Memory B cell (primary cell): ENCODE measurements at regions not wholly inside any gene's neighbourhood (a gene's known extent, or its start where the extent isn't known, plus 50 kb on each side); places are given as distances from the start of the nearest gene placed in this dataset.

Experiments used
- ATAC-seq: fragments of 150-1000 bp; cut with Tn5 transposase; 2 replicates; pipeline ENCODE4 v1.10.0; 2021; ENCODE audit warnings: low read depth, mild to moderate bottlenecking, moderate library complexity
- DNase-seq, 2 donors: peaks; one replicate each; pipeline ENCODE4 v3.0.0; 2022; ENCODE audit warnings: low spot score in 2 of 2
- H3K27ac Mint-ChIP-seq: one replicate; pipeline ENCODE4 v1.8.0; 2022; ENCODE audit warnings: mild to moderate bottlenecking, moderate library complexity, mixed read lengths
- H3K27me3 Mint-ChIP-seq: one replicate; pipeline ENCODE4 v1.8.0; 2022; ENCODE audit warnings: mixed read lengths
- H3K36me3 Mint-ChIP-seq: one replicate; pipeline ENCODE4 v1.8.0; 2022; ENCODE audit warnings: mild to moderate bottlenecking, mixed read lengths
- H3K4me1 Mint-ChIP-seq: one replicate; pipeline ENCODE4 v1.8.0; 2022; ENCODE audit warnings: mixed read lengths
- H3K4me3 Mint-ChIP-seq: one replicate; pipeline ENCODE4 v1.8.0; 2022; ENCODE audit warnings: mild to moderate bottlenecking, moderate library complexity, mixed read lengths
- H3K9me3 Mint-ChIP-seq: one replicate; pipeline ENCODE4 v1.8.0; 2022; ENCODE audit warnings: mixed read lengths

DNA sequence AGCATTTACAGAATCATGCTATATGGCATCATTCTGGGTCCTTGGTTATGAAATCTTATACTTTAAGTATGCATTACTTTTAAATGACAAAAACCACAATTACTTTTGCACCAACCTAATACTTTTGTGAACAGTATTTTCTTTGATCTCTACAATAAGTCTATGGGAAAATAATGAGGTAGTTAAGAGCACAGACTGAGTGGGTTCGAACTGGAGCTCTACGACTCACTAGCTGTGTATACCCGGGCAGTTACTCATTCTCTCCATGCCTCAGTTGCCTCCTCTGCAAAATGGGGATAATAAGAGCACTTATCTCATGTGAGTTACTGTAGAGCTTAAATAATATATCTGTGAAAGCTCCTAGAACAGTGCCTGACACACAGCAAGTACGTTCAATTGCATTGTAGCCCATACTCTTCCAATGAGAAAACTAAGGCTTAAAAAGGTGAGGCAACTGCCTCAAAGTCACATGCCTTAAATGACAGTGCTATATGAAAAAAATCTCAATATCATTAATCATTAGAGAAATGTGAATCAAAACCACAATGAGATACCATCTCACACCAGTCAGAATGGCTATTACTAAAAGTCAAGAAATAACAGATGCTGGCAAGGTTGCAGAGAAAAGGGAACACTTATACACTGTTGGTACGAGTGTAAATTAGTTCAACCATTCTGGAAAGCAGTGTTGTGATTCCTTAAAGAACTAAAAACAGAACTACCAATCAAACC is 151.5 kb downstream of the CHIC2 start:
- Mint-ChIP-seq H3K36me3 (no peaks in the 10 kb centered on the region), H3K27ac (no peak overlapping the region), H3K27me3 (peaks cover 7% of the 10 kb centered on the region), H3K4me3 (no peak overlapping the region), H3K4me1 (peaks cover 7% of the 10 kb centered on the region), H3K9me3 (no peaks in the 10 kb centered on the region)
- ATAC-seq, result no peak
- no peak for DNase-seq

DNA sequence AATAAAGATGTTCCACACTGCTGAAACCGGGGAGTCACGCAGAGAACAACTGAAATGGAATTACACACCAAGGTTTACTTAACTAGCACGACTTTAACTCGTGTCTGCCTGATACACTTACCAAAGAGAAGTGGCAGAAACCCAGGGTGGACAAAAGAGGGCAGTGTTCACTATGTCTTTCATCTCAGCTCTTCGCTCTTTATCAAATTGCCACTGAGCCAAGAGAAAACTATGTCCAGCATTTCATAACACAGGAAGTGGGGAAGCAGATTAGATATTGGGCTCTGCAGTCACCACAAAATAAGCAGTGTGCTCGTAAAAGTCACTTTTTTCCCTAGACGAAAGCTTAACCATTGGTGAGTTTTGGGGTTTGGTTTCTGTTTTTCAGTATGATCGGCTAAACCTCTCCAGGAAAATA is 155.7 kb downstream of the CHIC2 start:
- peaks cover 15% of the 10 kb centered on the region for H3K27me3 Mint-ChIP-seq
- H3K27ac Mint-ChIP-seq, result no peak overlapping the region
- ATAC-seq, result peak; percentile 45
- no peak for DNase-seq
- H3K9me3 Mint-ChIP-seq, result no peaks in the 10 kb centered on the region
- peaks cover 13% of the 10 kb centered on the region for H3K4me1 Mint-ChIP-seq
- no peaks in the 10 kb centered on the region for H3K36me3 Mint-ChIP-seq
- no peak overlapping the region for H3K4me3 Mint-ChIP-seq

DNA sequence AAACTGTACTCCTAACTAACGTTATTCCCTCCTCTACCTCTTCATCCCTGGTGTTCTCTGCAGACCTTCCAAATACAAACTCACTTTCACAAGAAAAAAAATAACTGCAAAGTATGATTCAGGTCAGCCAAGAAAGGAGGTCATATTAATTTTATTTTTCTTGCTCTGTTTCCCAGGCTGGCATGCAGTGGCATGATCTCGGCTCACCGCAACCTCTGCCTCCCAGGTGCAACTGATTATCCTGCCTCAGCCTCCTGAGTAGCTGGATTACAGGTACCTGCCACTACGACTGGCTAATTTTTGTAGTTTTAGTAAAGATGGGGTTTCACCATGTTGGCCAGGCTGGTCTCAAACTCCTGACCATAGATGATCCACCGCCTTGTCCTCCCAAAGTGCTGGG is 156.6 kb downstream of the CHIC2 start:
- Mint-ChIP-seq H3K27me3 (peaks cover 19% of the 10 kb centered on the region), H3K4me3 (no peak overlapping the region), H3K27ac (no peak overlapping the region), H3K36me3 (no peaks in the 10 kb centered on the region), H3K4me1 (peaks cover 13% of the 10 kb centered on the region), H3K9me3 (no peaks in the 10 kb centered on the region)
- ATAC-seq, result no peak
- no peak for DNase-seq

DNA sequence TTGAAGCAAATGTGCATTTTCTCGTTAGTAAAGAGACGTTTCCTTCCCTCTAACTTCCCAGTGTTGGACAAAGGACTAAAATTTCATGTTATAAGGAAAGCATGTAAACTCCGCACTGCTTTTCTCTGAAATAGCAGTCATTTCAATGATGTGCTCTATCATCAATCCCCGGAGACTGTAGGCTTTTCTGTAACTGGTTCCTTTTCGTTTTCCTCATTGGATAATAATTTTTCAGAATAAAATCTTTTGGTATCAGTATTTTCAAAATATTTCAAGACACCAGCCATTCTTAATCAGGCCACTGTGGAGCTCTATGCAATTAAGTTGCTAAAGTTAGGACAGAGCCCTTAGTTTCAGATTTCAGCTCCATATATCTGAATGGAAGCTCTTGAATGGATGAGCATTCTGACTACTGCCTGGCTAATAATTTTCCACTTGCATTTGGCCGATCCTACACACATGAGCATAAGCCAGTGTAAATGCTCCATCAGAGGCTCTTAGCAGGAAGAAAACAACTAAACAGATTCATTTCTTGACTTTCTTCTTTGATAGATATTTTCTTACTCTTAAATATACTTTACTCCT is 157.7 kb downstream of the CHIC2 start:
- Mint-ChIP-seq H3K36me3 (no peaks in the 10 kb centered on the region), H3K4me1 (peaks cover 13% of the 10 kb centered on the region), H3K27ac (no peak overlapping the region), H3K27me3 (peaks cover 19% of the 10 kb centered on the region), H3K4me3 (no peak overlapping the region), H3K9me3 (no peaks in the 10 kb centered on the region)
- no peak for ATAC-seq
- no peak for DNase-seq

DNA sequence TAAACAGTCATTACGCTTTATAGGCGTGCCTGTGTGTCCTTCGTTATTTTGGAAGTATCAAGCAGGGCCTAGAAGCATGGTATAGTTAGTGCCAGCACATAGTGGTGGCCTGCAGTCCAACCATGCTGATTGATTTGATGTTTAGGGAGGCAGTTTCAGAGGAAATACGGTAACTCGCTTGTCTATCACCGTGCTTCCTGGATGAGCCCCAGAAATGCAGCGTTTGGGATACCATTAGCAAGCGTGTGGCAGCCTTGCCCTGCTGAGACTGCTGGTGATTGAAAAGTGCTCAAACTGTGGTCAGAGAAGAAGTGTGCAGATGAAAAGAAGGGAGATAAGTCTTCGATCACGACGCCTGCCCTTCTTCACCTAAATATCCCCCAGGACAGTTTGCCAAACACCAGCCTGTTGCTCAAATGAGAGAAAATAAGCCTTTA is 158.4 kb downstream of the CHIC2 start:
- peaks cover 23% of the 10 kb centered on the region for H3K27me3 Mint-ChIP-seq
- no peak for DNase-seq
- H3K4me1 Mint-ChIP-seq, result peaks cover 18% of the 10 kb centered on the region
- peak overlapping the region; percentile 1 for H3K4me3 Mint-ChIP-seq
- H3K9me3 Mint-ChIP-seq, result no peaks in the 10 kb centered on the region
- H3K36me3 Mint-ChIP-seq, result no peaks in the 10 kb centered on the region
- no peak for ATAC-seq
- H3K27ac Mint-ChIP-seq, result no peak overlapping the region

DNA sequence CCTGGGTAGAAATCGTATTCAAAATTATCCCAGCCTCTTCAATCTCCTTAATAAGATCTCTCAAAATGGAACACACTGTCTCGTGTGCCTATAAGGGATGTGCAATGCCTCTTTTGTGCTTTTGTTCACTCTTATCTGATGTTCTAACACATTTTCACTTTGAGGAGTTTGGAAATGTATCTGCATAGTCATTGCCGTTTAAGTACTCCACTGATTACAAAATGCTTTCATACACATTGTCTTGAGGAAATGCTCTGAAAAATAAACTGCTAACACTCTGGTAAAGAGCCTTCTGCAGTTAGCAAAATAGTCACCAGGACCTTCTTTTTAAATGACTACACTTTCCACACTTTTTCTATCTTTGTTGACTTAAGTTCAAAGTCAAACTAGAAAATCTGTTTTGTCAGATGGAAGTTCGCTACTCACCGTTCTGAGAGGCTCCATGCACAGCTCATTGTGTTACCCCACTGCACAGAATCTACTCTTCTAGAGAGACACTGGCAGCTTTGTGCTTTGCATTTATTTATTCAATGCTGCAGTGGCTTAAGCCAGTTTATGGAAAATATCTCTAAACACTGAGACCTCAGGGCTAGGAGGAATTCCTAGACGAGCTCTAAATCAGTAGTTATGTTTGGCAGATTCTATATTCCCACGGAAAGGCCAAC is 159.0 kb downstream of the CHIC2 start:
- ATAC-seq (no peak), DNase-seq (no peak)
- no peak overlapping the region for H3K4me3 Mint-ChIP-seq
- H3K4me1 Mint-ChIP-seq, result peaks cover 18% of the 10 kb centered on the region
- H3K36me3 Mint-ChIP-seq, result no peaks in the 10 kb centered on the region
- peaks cover 28% of the 10 kb centered on the region for H3K27me3 Mint-ChIP-seq
- no peaks in the 10 kb centered on the region for H3K9me3 Mint-ChIP-seq
- H3K27ac Mint-ChIP-seq, result no peak overlapping the region

DNA sequence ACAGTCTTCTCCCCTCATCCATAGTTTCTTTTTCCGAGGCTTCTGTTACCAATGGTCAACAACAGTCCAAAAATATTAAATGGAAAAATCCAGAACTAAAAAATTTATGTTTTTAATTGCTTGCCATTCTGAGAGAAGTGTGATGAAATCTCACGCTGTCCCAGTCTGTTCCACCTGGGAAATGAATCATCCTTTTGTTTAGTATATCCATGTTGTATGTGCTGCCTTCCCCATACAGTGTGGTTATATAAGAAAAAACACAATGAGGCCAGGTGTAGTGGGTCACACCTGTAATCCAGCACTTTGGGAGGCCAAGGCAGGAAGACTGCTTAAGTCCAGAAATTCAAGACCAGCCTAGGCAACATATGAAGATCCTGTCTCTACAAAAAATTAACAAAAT is 161.6 kb downstream of the CHIC2 start:
- ATAC-seq, result no peak
- H3K4me1 Mint-ChIP-seq, result peaks cover 14% of the 10 kb centered on the region
- H3K9me3 Mint-ChIP-seq, result no peaks in the 10 kb centered on the region
- no peak overlapping the region for H3K4me3 Mint-ChIP-seq
- no peak overlapping the region for H3K27ac Mint-ChIP-seq
- DNase-seq, result no peak
- H3K36me3 Mint-ChIP-seq, result no peaks in the 10 kb centered on the region
- H3K27me3 Mint-ChIP-seq, result peaks cover 27% of the 10 kb centered on the region

DNA sequence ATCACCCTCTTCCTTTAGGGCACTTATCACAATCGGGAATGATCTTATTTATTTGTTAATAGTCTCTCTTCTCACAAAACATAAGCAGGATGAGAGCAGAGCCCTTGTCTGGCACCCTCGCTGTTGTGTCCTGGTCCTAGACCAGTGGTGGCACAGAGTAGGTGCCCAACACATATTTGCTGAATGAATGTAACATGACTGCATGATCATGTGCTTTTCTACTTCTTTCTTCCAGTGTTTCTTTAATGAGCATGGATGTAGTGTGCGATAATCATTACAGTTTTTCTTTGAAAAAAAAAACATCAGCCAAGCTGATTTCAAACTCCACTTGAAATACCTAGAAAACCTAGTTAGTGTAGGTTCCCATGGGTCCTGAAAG is 164.1 kb downstream of the CHIC2 start:
- ATAC-seq (no peak), DNase-seq (no peak)
- peaks cover 19% of the 10 kb centered on the region for H3K27me3 Mint-ChIP-seq
- H3K4me1 Mint-ChIP-seq, result peaks cover 6% of the 10 kb centered on the region
- H3K9me3 Mint-ChIP-seq, result no peaks in the 10 kb centered on the region
- no peak overlapping the region for H3K4me3 Mint-ChIP-seq
- no peaks in the 10 kb centered on the region for H3K36me3 Mint-ChIP-seq
- H3K27ac Mint-ChIP-seq, result no peak overlapping the region

DNA sequence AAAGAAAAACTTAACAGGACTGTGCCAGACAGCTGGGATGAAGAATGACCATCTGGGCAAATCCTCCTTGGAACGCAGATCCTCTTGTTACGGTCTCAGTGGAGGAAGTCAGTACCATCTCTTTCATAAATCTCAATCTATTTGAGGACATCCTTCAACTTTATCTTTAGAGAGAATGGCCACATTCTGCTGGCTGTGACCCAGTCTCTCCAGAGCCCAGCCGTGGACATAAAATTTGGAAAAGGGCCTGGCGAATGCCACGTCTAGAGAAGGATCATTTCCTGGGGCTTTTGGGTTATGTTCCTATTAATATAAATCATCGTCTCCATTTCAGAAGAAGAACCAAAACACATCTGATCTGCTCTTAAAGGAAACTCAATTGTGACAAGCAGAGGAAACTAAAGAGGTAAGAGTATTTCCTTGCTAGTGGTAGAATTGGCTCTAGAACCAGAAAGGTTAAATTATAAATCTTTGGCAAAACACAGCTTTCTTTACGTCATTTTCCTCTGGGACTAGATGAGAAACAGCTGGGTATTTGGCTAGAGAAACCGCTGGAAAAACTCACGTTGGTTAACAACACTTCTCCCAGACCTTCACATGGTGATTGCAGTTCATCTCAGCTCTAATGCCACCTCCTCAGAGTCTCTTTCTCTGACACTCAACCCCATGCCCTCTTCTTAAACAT is 164.7 kb downstream of the CHIC2 start:
- H3K36me3 Mint-ChIP-seq, result no peaks in the 10 kb centered on the region
- H3K4me3 Mint-ChIP-seq, result no peak overlapping the region
- H3K4me1 Mint-ChIP-seq, result peaks cover 5% of the 10 kb centered on the region
- no peak overlapping the region for H3K27ac Mint-ChIP-seq
- peaks cover 17% of the 10 kb centered on the region for H3K27me3 Mint-ChIP-seq
- no peak for DNase-seq
- ATAC-seq, result no peak
- H3K9me3 Mint-ChIP-seq, result no peaks in the 10 kb centered on the region

DNA sequence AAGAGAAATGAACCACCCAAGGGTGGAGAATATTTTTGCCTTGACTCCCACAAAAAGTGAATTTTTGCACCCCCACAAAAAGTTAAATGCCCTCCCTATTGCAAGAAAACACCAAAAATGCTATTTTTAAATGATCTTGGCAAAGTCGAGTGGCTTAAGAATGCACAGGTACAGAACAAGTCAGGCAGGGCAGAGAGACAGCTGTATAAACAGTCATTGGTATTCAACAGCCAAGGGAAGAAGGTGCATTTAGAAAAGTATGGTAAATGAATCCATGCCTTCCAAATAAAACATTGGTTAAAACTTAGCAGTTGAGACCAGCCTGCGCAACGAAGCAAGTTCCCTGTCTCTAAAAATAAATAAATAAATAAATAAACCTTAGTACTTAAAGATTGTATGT is 169.3 kb downstream of the CHIC2 start:
- ATAC-seq (no peak), DNase-seq (no peak)
- H3K27me3 Mint-ChIP-seq, result peaks cover 8% of the 10 kb centered on the region
- H3K9me3 Mint-ChIP-seq, result no peaks in the 10 kb centered on the region
- peaks cover 2% of the 10 kb centered on the region for H3K4me1 Mint-ChIP-seq
- H3K4me3 Mint-ChIP-seq, result no peak overlapping the region
- no peak overlapping the region for H3K27ac Mint-ChIP-seq
- no peaks in the 10 kb centered on the region for H3K36me3 Mint-ChIP-seq

DNA sequence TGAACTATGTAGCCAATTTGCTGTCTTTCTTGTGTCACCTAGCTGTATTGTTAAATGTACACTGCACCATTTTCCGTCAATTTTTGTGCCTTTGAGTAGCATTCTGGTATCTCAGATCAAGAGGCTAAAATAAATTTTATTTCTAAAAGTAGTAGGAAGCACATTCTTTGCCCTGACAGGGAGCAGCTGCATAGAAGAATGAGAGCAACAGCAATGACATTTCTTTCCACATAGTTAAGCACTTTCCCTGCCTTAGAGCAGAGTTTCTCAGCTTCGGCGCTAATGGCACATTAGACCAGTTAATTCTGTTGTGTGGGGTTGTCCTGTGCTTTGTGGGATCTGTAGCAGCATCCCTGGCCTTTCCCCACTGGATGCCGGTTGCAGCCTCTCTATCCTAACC is 173.9 kb downstream of the CHIC2 start:
- no peak for ATAC-seq
- no peak overlapping the region for H3K27ac Mint-ChIP-seq
- no peak for DNase-seq
- H3K4me1 Mint-ChIP-seq, result peaks cover 2% of the 10 kb centered on the region
- H3K4me3 Mint-ChIP-seq, result no peak overlapping the region
- H3K36me3 Mint-ChIP-seq, result no peaks in the 10 kb centered on the region
- peaks cover 5% of the 10 kb centered on the region for H3K27me3 Mint-ChIP-seq
- no peaks in the 10 kb centered on the region for H3K9me3 Mint-ChIP-seq

DNA sequence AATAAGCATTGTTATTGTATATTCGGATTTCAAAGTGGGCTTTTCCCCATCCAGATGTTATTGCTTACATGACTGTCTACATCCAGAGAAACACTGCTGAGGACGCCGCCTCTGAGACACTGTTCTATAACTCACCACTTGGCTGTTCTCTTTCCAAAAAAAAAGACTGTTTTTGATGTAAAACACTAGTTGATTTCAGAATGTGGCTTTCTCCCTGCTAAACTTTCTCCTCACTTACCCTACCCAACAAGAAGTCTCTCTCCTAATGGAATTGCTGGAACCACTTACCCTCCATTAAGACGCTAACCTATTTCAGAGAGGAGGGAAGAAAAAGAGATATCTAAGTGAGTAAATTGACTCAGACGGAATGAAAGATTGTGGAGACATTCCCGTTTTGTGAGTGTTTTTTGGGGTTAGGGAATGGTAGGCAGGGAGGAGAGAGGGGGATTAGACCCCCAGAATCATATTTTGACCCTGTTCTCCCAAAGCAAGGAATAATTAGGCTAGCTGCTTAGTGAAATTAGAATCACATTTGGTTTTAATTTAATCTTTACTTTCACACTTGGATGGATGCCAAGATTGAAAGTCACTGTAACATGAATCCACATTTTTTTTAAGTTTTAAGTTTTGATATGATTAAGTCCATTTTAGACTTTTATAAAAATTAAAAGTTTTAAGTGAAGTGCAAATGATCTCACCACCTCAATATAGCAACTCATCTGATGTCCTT is 174.9 kb downstream of the CHIC2 start:
- no peak for ATAC-seq

DNA sequence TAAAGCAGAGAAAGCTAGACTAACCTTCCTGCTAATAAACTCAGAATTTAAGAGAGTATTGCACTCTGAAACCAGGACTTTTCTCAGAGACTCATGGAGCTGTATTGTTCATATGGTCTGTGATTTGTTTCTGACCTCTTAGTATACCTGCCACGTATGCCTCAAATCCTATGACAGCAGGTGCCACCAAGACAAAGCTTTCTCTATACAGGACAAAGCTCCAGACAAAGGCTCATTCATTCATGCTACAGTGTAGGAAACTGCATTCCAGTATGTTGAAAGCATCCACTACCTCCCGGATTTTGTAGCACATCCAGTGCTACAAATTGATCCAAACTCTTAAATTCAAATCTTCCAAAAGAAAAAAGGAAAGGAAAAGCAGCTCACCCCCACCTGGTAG is 178.3 kb downstream of the CHIC2 start:
- H3K36me3 Mint-ChIP-seq, result no peaks in the 10 kb centered on the region
- ATAC-seq, result no peak
- H3K27me3 Mint-ChIP-seq, result peaks cover 1% of the 10 kb centered on the region
- DNase-seq, result no peak
- H3K9me3 Mint-ChIP-seq, result peaks cover 5% of the 10 kb centered on the region
- H3K4me1 Mint-ChIP-seq, result peaks cover 2% of the 10 kb centered on the region
- H3K27ac Mint-ChIP-seq, result no peak overlapping the region
- H3K4me3 Mint-ChIP-seq, result no peak overlapping the region

More for the DNA sequence above, 174.9 kb downstream of the CHIC2 start:
- H3K4me1 Mint-ChIP-seq, result peaks cover 2% of the 10 kb centered on the region
- no peak overlapping the region for H3K4me3 Mint-ChIP-seq
- peaks cover 5% of the 10 kb centered on the region for H3K27me3 Mint-ChIP-seq
- H3K27ac Mint-ChIP-seq, result no peak overlapping the region
- H3K36me3 Mint-ChIP-seq, result no peaks in the 10 kb centered on the region
- DNase-seq, result no peak
- H3K9me3 Mint-ChIP-seq, result no peaks in the 10 kb centered on the region

DNA sequence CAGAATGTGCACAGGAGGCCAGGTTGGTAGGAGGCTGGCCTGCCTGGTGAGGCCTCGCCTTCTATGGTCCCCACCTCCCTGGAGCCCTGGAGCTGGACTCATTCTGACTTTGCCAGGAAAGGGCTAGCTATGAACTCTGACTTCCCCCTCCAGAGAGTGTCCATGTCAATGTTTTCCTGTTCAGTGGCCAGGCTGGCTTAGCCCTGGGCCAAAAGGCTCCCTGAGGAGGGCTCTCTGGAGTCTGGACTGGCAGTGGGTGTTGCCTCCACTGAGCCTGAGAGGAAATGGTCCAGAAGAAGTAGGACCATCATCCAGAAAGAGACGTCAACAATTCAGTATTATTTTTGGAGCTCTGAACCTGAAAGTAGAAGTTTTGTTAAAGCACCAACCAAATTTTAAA is 178.7 kb downstream of the CHIC2 start:
- Mint-ChIP-seq H3K9me3 (peaks cover 5% of the 10 kb centered on the region), H3K36me3 (no peaks in the 10 kb centered on the region), H3K4me1 (no peaks in the 10 kb centered on the region), H3K4me3 (no peak overlapping the region), H3K27me3 (no peaks in the 10 kb centered on the region), H3K27ac (no peak overlapping the region)
- ATAC-seq (no peak), DNase-seq (no peak)
